Activated naive CD8-positive, alpha-beta T cell treated with anti-CD3 and anti-CD28 coated beads, Interleukin-2, amount 10 ng/mL, durations not matched to agents 7 days and 5 days (primary cell): ENCODE measurements at regions not wholly inside any gene's neighbourhood (a gene's known extent, or its start where the extent isn't known, plus 50 kb on each side); places are given as distances from the start of the nearest gene placed in this dataset.
"Not testable (repeated sequence)": the region's sequence is repeated elsewhere in the genome, so short reads cannot be mapped to it uniquely, and the experiment has no call there.

Source experiments
- ATAC-seq: fragments of 150-1000 bp; cut with Tn5 transposase; one replicate; pipeline ENCODE4 v1.10.0; 2021; ENCODE audit warnings: low read depth, moderate library complexity
- POLR2A ChIA-PET: fragments of 350-600 bp; sonication (Branson Sonifier 250); formaldehyde crosslinking; loops from one replicate; lab custom pipeline; 2021; ENCODE audit warnings: antibody characterized with exemption; lab: Charles Lee
- DNase-seq: peaks from one replicate; pipeline ENCODE4 v3.0.0; 2021
- H3K27ac Mint-ChIP-seq: one replicate; pipeline ENCODE4 v1.8.0; 2022; ENCODE audit warnings: mild to moderate bottlenecking, mixed read lengths
- H3K27me3 Mint-ChIP-seq: one replicate; pipeline ENCODE4 v1.8.0; 2022; ENCODE audit warnings: mild to moderate bottlenecking, moderate library complexity, mixed read lengths
- H3K36me3 Mint-ChIP-seq: one replicate; pipeline ENCODE4 v1.8.0; 2021; ENCODE audit warnings: mild to moderate bottlenecking, mixed read lengths
- H3K4me1 Mint-ChIP-seq: one replicate; pipeline ENCODE4 v1.8.0; 2021; ENCODE audit warnings: mixed read lengths
- H3K4me3 Mint-ChIP-seq: one replicate; pipeline ENCODE4 v1.8.0; 2022; ENCODE audit warnings: mild to moderate bottlenecking, moderate library complexity, mixed read lengths
- H3K9me3 Mint-ChIP-seq: one replicate; pipeline ENCODE4 v1.8.0; 2021; ENCODE audit warnings: mixed read lengths

GRCh38 chr2:18047896-18048657 lies 169.6 kb downstream of the KCNS3 start:
- POLR2A ChIA-PET, result no interaction called here
- DNase-seq (no peak), ATAC-seq (no peak)
- no peaks in the 10 kb centered on the region for H3K36me3 Mint-ChIP-seq
- H3K4me1 Mint-ChIP-seq, result no peaks in the 10 kb centered on the region
- no peaks in the 10 kb centered on the region for H3K27me3 Mint-ChIP-seq
- H3K27ac Mint-ChIP-seq, result no peak overlapping the region
- H3K9me3 Mint-ChIP-seq, result no peaks in the 10 kb centered on the region
- H3K4me3 Mint-ChIP-seq, result no peak overlapping the region

GRCh38 chr2:18047213-18047611 lies 168.7 kb downstream of the KCNS3 start:
- no peak for DNase-seq
- Mint-ChIP-seq H3K27ac (no peak overlapping the region), H3K4me3 (no peak overlapping the region), H3K27me3 (no peaks in the 10 kb centered on the region), H3K36me3 (no peaks in the 10 kb centered on the region), H3K4me1 (no peaks in the 10 kb centered on the region), H3K9me3 (no peaks in the 10 kb centered on the region)
- POLR2A ChIA-PET, result no interaction called here
- no peak for ATAC-seq

GRCh38 chr2:18046558-18047212 lies 168.2 kb downstream of the KCNS3 start:
- Mint-ChIP-seq H3K4me3 (no peak overlapping the region), H3K4me1 (no peaks in the 10 kb centered on the region), H3K36me3 (no peaks in the 10 kb centered on the region), H3K9me3 (no peaks in the 10 kb centered on the region), H3K27ac (no peak overlapping the region), H3K27me3 (no peaks in the 10 kb centered on the region)
- ATAC-seq, result no peak
- POLR2A ChIA-PET, result no interaction called here
- DNase-seq, result no peak

- ATAC-seq, result no peak
- Mint-ChIP-seq H3K27ac (no peak overlapping the region), H3K4me1 (no peaks in the 10 kb centered on the region), H3K4me3 (no peak overlapping the region), H3K27me3 (no peaks in the 10 kb centered on the region), H3K36me3 (no peaks in the 10 kb centered on the region), H3K9me3 (no peaks in the 10 kb centered on the region)
- POLR2A ChIA-PET, result no interaction called here
- DNase-seq, result no peak
Measured at GRCh38 chr2:18046017-18046416, 167.6 kb downstream of the KCNS3 start.

- POLR2A ChIA-PET, result no interaction called here
- no peak overlapping the region for H3K27ac Mint-ChIP-seq
- no peaks in the 10 kb centered on the region for H3K9me3 Mint-ChIP-seq
- no peaks in the 10 kb centered on the region for H3K36me3 Mint-ChIP-seq
- no peak for ATAC-seq
- DNase-seq, result no peak
- H3K27me3 Mint-ChIP-seq, result no peaks in the 10 kb centered on the region
- no peak overlapping the region for H3K4me3 Mint-ChIP-seq
- H3K4me1 Mint-ChIP-seq, result no peaks in the 10 kb centered on the region
Measured at GRCh38 chr2:18045230-18045629, 166.8 kb downstream of the KCNS3 start.

GRCh38 chr2:18017381-18017780 lies 138.9 kb downstream of the KCNS3 start:
- H3K27ac Mint-ChIP-seq, H3K4me1 Mint-ChIP-seq, POLR2A ChIA-PET, H3K4me3 Mint-ChIP-seq, H3K27me3 Mint-ChIP-seq, H3K9me3 Mint-ChIP-seq, ATAC-seq, H3K36me3 Mint-ChIP-seq, DNase-seq: not testable (repeated sequence)

- POLR2A ChIA-PET, result no interaction called here
- no peak overlapping the region for H3K4me3 Mint-ChIP-seq
- DNase-seq, result no peak
- no peak for ATAC-seq
- no peak overlapping the region for H3K27ac Mint-ChIP-seq
- peaks cover 5% of the 10 kb centered on the region for H3K9me3 Mint-ChIP-seq
- H3K27me3 Mint-ChIP-seq, result no peaks in the 10 kb centered on the region
- H3K4me1 Mint-ChIP-seq, result no peaks in the 10 kb centered on the region
- no peaks in the 10 kb centered on the region for H3K36me3 Mint-ChIP-seq
Measured at GRCh38 chr2:18009891-18010290, 131.4 kb downstream of the KCNS3 start.

GRCh38 chr2:18005411-18005810 lies 126.9 kb downstream of the KCNS3 start:
- H3K27ac Mint-ChIP-seq, result no peak overlapping the region
- no peak overlapping the region for H3K4me3 Mint-ChIP-seq
- ATAC-seq (no peak), DNase-seq (no peak)
- no peaks in the 10 kb centered on the region for H3K36me3 Mint-ChIP-seq
- peaks cover 3% of the 10 kb centered on the region for H3K9me3 Mint-ChIP-seq
- POLR2A ChIA-PET, result no interaction called here
- no peaks in the 10 kb centered on the region for H3K4me1 Mint-ChIP-seq
- H3K27me3 Mint-ChIP-seq, result no peaks in the 10 kb centered on the region

GRCh38 chr2:18001671-18002070 lies 123.2 kb downstream of the KCNS3 start:
- DNase-seq (no peak), ATAC-seq (no peak)
- H3K36me3 Mint-ChIP-seq, result no peaks in the 10 kb centered on the region
- POLR2A ChIA-PET, result no interaction called here
- peaks cover 8% of the 10 kb centered on the region for H3K9me3 Mint-ChIP-seq
- H3K4me1 Mint-ChIP-seq, result no peaks in the 10 kb centered on the region
- no peaks in the 10 kb centered on the region for H3K27me3 Mint-ChIP-seq
- H3K27ac Mint-ChIP-seq, result no peak overlapping the region
- H3K4me3 Mint-ChIP-seq, result no peak overlapping the region

GRCh38 chr2:17996978-17997377 lies 118.5 kb downstream of the KCNS3 start:
- Mint-ChIP-seq H3K4me3 (no peak overlapping the region), H3K4me1 (no peaks in the 10 kb centered on the region), H3K36me3 (no peaks in the 10 kb centered on the region), H3K27ac (no peak overlapping the region), H3K27me3 (no peaks in the 10 kb centered on the region), H3K9me3 (peaks cover 5% of the 10 kb centered on the region)
- DNase-seq (no peak), ATAC-seq (no peak)
- POLR2A ChIA-PET, result no interaction called here

GRCh38 chr2:17995593-17995992 lies 117.1 kb downstream of the KCNS3 start:
- Mint-ChIP-seq H3K4me3 (no peak overlapping the region), H3K36me3 (no peaks in the 10 kb centered on the region), H3K27ac (no peak overlapping the region), H3K4me1 (no peaks in the 10 kb centered on the region), H3K9me3 (peaks cover 5% of the 10 kb centered on the region), H3K27me3 (no peaks in the 10 kb centered on the region)
- POLR2A ChIA-PET, result no interaction called here
- no peak for ATAC-seq
- DNase-seq, result no peak
